ENCODE measurements at regions not wholly inside any gene's neighbourhood (a gene's known extent, or its start where the extent isn't known, plus 50 kb on each side); places are given as distances from the start of the nearest gene placed in this dataset.

DNA sequence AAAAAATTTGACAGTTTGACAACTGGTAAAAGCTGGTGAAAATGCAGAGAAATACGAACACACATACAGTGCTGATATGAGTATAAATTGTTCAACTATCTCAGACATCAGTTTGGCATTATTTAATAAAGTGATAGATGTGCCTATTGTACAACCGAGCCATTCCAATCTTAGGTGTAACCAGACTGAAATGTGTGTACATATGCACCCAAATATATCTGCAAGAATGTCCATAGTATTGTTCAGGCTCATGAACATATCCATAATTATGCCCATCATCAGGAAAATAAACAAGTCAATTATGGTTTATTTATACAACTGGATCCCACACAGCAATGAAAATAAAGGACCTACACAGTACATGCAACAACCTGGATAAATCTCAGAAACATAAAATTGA lies 188.9 kb upstream of the DDX53 start:
- Histone ChIP-seq H3K9ac (ENCODE audit: extremely low read depth, insufficient read length, low read length) (no peak overlapping the region), H3K27ac (ENCODE audit: insufficient read length, low read depth, low read length) (no peak overlapping the region), H2BK12ac (ENCODE audit: insufficient read length, low read depth, low read length) (no peak overlapping the region), H2BK20ac (ENCODE audit: low read depth, low read length, poor library complexity, severe bottlenecking) (no peak overlapping the region), H3K23me2 (ENCODE audit: insufficient read length, low read depth, low read length, poor library complexity, severe bottlenecking) (no peaks in the 10 kb centered on the region), H3K79me1 (ENCODE audit: insufficient read depth, low read depth, low read length, poor library complexity, severe bottlenecking) (no peaks in the 10 kb centered on the region), H3K23ac (ENCODE audit: insufficient read length, low read depth, low read length) (no peak overlapping the region), H3K18ac (ENCODE audit: insufficient read length, low read depth, low read length) (no peak overlapping the region), H3K4ac (ENCODE audit: low read depth, low read length) (no peak overlapping the region), H3K4me2 (ENCODE audit: insufficient read depth, insufficient read length, low read length) (no peak overlapping the region), H2AK5ac (ENCODE audit: insufficient read length, low read length) (no peak overlapping the region), H4K91ac (ENCODE audit: insufficient read length, low read depth, low read length) (no peak overlapping the region), H3K79me2 (ENCODE audit: insufficient read depth, low read length) (no peaks in the 10 kb centered on the region), H3K14ac (ENCODE audit: insufficient read depth, low read length) (no peak overlapping the region), H2BK120ac (ENCODE audit: low read depth, low read length, poor library complexity, severe bottlenecking) (no peak overlapping the region), H2BK15ac (ENCODE audit: low read depth, low read length) (no peak overlapping the region), H3K9me3 (ENCODE audit: control insufficient read depth, low read depth, low read length) (no peaks in the 10 kb centered on the region), H3T11ph (ENCODE audit: low read length) (no peak overlapping the region), H2AFZ (ENCODE audit: low read length) (no peak overlapping the region), H3K27me3 (ENCODE audit: insufficient read depth, low read length) (no peaks in the 10 kb centered on the region), H3K4me1 (ENCODE audit: insufficient read depth, low read length) (no peaks in the 10 kb centered on the region), H2BK5ac (ENCODE audit: insufficient read length, low read length) (no peak overlapping the region), H3K56ac (ENCODE audit: insufficient read length, low read depth, low read length) (no peak overlapping the region), H4K5ac (ENCODE audit: insufficient read length, low read depth, low read length) (no peak overlapping the region), H4K20me1 (ENCODE audit: control insufficient read depth, insufficient read depth, insufficient read length) (no peaks in the 10 kb centered on the region), H4K8ac (replicated peaks; ENCODE audit: insufficient read length, low read depth, low read length) (no peak overlapping the region)
- no peak for DNase-seq
- no CpG with 5 or more reads among the region's 2 CpGs for WGBS (ENCODE audit: extremely low coverage, insufficient read length, low lambda C conversion rate)
- Mint-ChIP-seq H3K27me3 (ENCODE audit: low read depth) (no peaks in the 10 kb centered on the region; the same call in 1 of the 2 replicates), H3K9me3 (peaks cover 3 to 7% of the 10 kb centered on the region in 2 experiments; a peak in 4 of 5 replicates), H3K4me1 (peaks cover under 1% of the 10 kb centered on the region in 2 experiments; a peak in 1 of 4 replicates), H3K36me3 (ENCODE audit: insufficient read depth in 1 of 3, low read depth in 3 of 3) (no peaks in the 10 kb centered on the region), H3K27ac (no peak overlapping the region), H3K4me3 (no peak overlapping the region)
- TF ChIP-seq, protein P1, sequence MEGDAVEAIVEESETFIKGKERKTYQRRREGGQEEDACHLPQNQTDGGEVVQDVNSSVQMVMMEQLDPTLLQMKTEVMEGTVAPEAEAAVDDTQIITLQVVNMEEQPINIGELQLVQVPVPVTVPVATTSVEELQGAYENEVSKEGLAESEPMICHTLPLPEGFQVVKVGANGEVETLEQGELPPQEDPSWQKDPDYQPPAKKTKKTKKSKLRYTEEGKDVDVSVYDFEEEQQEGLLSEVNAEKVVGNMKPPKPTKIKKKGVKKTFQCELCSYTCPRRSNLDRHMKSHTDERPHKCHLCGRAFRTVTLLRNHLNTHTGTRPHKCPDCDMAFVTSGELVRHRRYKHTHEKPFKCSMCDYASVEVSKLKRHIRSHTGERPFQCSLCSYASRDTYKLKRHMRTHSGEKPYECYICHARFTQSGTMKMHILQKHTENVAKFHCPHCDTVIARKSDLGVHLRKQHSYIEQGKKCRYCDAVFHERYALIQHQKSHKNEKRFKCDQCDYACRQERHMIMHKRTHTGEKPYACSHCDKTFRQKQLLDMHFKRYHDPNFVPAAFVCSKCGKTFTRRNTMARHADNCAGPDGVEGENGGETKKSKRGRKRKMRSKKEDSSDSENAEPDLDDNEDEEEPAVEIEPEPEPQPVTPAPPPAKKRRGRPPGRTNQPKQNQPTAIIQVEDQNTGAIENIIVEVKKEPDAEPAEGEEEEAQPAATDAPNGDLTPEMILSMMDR (conservative IDR thresholded peaks at IDR 0.05) = no peak
